AG10803 (cell line): ENCODE measurements at regions not wholly inside any gene's neighbourhood (a gene's known extent, or its start where the extent isn't known, plus 50 kb on each side); places are given as distances from the start of the nearest gene placed in this dataset.

Source experiments
- DNase-seq: peaks from one replicate; pipeline ENCODE4 v3.0.0; 2010; ENCODE audit warnings: low read depth
- H3K4me3 ChIP-seq: 2 replicates; pipeline ENCODE4 v1.5.1; 2011; ENCODE audit warnings: mild to moderate bottlenecking, low read length, control low read depth
- TF ChIP-seq, protein P1 (sequence below): conservative IDR thresholded peaks from 2 replicates; pipeline ENCODE4 v1.5.1; 2011; ENCODE audit warnings: mild to moderate bottlenecking, low read length, control low read depth, inconsistent platforms

DNA sequence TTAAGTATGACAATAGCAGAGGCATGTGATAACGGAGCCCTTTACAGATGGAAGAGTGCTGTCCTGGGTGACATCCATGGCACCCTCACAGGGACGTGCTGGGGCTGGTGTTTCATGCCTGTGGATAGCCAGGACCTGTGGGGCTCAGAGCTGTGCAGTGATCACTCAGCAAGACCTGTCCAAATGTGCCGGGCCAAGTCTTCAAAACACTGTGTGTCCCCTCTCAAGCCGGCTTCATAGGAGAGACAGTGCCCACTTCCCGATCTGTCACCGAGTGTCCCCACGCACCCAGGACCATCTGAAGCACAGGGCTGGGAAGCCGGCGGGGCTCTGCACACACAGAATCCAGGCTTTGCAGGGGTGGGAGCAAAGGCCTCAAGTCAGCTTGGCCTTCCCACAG, 217.2 kb upstream of the IGF1R start:
- no peak overlapping the region for H3K4me3 ChIP-seq
- no peak for DNase-seq
- TF ChIP-seq, protein P1, sequence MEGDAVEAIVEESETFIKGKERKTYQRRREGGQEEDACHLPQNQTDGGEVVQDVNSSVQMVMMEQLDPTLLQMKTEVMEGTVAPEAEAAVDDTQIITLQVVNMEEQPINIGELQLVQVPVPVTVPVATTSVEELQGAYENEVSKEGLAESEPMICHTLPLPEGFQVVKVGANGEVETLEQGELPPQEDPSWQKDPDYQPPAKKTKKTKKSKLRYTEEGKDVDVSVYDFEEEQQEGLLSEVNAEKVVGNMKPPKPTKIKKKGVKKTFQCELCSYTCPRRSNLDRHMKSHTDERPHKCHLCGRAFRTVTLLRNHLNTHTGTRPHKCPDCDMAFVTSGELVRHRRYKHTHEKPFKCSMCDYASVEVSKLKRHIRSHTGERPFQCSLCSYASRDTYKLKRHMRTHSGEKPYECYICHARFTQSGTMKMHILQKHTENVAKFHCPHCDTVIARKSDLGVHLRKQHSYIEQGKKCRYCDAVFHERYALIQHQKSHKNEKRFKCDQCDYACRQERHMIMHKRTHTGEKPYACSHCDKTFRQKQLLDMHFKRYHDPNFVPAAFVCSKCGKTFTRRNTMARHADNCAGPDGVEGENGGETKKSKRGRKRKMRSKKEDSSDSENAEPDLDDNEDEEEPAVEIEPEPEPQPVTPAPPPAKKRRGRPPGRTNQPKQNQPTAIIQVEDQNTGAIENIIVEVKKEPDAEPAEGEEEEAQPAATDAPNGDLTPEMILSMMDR, result no peak

DNA sequence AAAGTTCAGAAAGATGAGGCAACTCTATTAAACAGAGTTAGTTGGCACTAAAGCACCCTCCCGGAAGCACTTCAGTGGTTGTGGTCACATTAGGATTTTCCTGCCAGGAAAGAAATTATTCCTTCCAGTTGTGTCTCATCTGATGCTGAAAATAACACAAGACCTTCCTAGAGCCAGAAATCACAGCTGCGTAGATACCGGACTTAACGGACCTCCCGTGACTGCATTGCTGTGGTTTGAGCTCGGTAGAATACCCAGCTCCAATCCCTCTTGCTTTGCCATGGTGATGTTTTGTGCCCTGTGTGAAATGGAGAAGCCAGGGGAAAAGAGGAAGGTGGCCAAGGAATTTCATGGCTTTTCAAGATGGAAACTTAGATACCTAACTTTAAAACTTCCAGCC, 215.0 kb upstream of the IGF1R start:
- TF ChIP-seq, protein P1, result no peak
- H3K4me3 ChIP-seq, result no peak overlapping the region
- DNase-seq, result peak; percentile 60

DNA sequence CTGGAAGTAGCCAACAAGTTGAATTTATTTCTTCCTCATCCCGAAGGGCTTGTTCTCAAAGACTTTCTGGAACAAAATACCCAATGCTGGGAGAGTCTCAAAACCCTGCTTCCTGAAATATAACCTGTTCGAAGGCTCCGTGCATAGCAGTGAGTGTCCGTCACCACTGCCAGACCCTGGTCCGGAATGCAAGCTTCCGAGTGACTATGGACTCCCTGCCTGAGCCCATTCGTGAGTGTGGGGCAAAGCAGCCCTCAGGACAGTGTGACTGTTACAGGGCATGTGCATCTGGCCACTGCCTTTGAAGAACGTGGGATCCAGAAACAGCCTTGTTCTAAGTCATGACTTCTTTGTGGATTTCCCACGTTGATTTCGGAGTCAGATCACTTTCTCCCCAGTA, 214.5 kb upstream of the IGF1R start:
- TF ChIP-seq, protein P1, result no peak
- no peak for DNase-seq
- no peak overlapping the region for H3K4me3 ChIP-seq

DNA sequence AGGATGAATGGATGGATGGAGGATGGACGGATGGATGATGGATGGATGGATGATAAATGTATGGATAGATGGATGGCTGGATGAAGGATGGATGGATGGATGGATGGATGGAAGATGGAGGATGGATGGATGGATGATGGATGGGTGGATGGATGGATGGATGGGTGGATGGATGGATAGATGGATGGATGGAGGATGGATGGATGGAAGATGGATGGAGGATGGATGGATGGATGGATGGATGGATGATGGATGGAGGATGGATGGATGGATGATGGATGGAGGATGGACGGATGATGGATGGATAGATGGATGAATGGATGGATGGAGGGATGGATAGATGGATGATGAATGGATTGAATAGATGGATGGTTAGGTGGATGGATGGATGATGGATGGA, 210.6 kb upstream of the IGF1R start:
- no peak overlapping the region for H3K4me3 ChIP-seq
- TF ChIP-seq, protein P1, result no peak
- DNase-seq, result no peak

DNA sequence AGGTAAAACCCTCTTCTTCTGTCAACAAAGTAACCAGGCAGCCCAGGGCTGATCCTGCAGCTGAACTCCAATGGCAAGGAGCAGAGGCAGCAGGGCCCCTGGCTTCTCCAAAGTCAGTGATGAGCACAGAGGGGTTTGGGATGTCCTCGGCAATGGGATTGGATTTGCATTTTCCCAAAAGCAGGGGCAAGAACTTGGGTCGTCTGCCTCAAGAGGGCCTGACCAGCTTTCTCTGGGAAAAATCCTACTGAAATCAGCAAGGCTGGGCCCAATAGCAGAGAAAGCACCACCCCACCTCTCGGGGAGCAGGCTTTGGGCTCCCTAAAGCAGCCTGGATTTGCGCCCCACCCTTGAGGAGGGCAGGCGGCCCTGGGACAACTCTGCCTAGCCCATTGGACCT, 210.0 kb upstream of the IGF1R start:
- TF ChIP-seq, protein P1, result no peak
- DNase-seq, result no peak
- H3K4me3 ChIP-seq, result no peak overlapping the region

DNA sequence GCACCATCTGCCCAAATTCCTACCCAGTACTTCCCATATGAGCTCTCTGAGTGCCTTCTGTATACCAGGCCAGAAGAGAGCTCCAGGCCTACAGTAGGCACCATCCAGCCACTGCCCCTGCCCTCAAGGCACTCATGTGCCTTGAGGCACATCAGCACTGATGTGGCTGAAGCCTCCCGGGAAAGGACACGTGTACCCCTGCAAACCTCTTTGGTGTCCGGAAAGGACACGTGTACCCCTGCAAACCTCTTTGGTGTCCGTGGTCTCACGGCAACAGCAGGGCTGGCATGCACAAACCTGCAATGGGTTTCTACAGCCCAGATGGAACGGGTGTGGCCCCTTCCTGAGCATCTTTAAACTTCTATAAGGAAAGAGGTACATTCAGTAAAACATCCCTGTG, 209.4 kb upstream of the IGF1R start:
- TF ChIP-seq, protein P1, result no peak
- no peak overlapping the region for H3K4me3 ChIP-seq
- no peak for DNase-seq

DNA sequence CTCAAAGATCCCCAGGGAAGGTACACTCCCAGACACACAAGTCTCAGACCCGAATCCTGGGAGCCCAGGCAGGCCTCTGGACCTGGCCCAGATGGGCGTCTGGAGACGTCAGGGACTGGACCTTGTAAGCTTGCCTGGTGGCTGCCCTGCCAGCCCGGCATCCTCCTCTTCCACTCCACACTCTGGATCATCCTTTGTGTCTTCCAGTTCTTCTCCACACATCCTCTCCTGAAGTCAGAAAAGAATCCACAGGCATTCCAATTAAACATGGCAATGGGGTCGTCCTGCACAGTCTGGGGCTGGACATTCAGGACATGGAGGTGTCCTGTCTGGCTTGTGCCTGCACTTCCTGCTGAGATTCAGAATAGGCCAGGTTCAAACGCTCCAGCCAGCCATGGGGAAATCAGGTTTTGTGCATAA, 208.8 kb upstream of the IGF1R start:
- H3K4me3 ChIP-seq, result no peak overlapping the region
- no peak for DNase-seq
- TF ChIP-seq, protein P1, result no peak
